Pulmonary artery endothelial cell (primary cell): ENCODE measurements at regions not wholly inside any gene's neighbourhood (a gene's known extent, or its start where the extent isn't known, plus 50 kb on each side); places are given as distances from the start of the nearest gene placed in this dataset.
"Not testable (repeated sequence)": the region's sequence is repeated elsewhere in the genome, so short reads cannot be mapped to it uniquely, and the experiment has no call there.

Source experiments
- DNase-seq: peaks from one replicate; pipeline ENCODE4 v3.0.0-alpha.2; 2011; ENCODE audit warnings: low read depth, low spot score

GRCh38 chr4:18202486-18202885, 180.9 kb upstream of the LCORL start:
- DNase-seq, result no peak

- no peak for DNase-seq
Observed at GRCh38 chr4:18201885-18202284, 180.3 kb upstream of the LCORL start.

- no peak for DNase-seq
Observed at GRCh38 chr4:18198653-18199052, 177.1 kb upstream of the LCORL start.

GRCh38 chr4:18197467-18197866, 175.9 kb upstream of the LCORL start:
- no peak for DNase-seq

- DNase-seq, result no peak
Observed at GRCh38 chr4:18194278-18194677, 172.7 kb upstream of the LCORL start.

GRCh38 chr4:18192901-18193300, 171.3 kb upstream of the LCORL start:
- DNase-seq, result no peak

GRCh38 chr4:18185491-18185890, 163.9 kb upstream of the LCORL start:
- no peak for DNase-seq

GRCh38 chr4:18180892-18181291, 159.3 kb upstream of the LCORL start:
- DNase-seq, result no peak

- DNase-seq, result no peak
Observed at GRCh38 chr4:18180122-18180521, 158.6 kb upstream of the LCORL start.

GRCh38 chr4:18171896-18172295, 150.3 kb upstream of the LCORL start:
- no peak for DNase-seq

- no peak for DNase-seq
Observed at GRCh38 chr4:18167831-18168230, 146.3 kb upstream of the LCORL start.

- DNase-seq, result no peak
Observed at GRCh38 chr4:18166925-18167324, 145.4 kb upstream of the LCORL start.

- no peak for DNase-seq
Observed at GRCh38 chr4:18162453-18162852, 140.9 kb upstream of the LCORL start.

GRCh38 chr4:18159117-18159912, 137.8 kb upstream of the LCORL start:
- not testable (repeated sequence) for DNase-seq

- DNase-seq, result no peak
Observed at GRCh38 chr4:18155067-18156041, 133.8 kb upstream of the LCORL start.

- no peak for DNase-seq
Observed at GRCh38 chr4:18138076-18138665, 116.6 kb upstream of the LCORL start.

GRCh38 chr4:18134111-18134510, 112.6 kb upstream of the LCORL start:
- no peak for DNase-seq

GRCh38 chr4:18130256-18130655, 108.7 kb upstream of the LCORL start:
- no peak for DNase-seq

- no peak for DNase-seq
Observed at GRCh38 chr4:18128241-18128640, 106.7 kb upstream of the LCORL start.

- DNase-seq, result no peak
Observed at GRCh38 chr4:18127030-18127429, 105.5 kb upstream of the LCORL start.

GRCh38 chr4:18113710-18114331, 92.3 kb upstream of the LCORL start:
- DNase-seq, result peak; percentile 63

GRCh38 chr4:18111081-18111480, 89.5 kb upstream of the LCORL start:
- no peak for DNase-seq
